Pons (tissue), 1 donor: ENCODE measurements at regions not wholly inside any gene's neighbourhood (a gene's known extent, or its start where the extent isn't known, plus 50 kb on each side); places are given as distances from the start of the nearest gene placed in this dataset.

Experiments
- DNase-seq: peaks from one replicate; pipeline ENCODE4 v3.0.0-alpha.2; 2016; ENCODE audit warnings: low spot score

DNA sequence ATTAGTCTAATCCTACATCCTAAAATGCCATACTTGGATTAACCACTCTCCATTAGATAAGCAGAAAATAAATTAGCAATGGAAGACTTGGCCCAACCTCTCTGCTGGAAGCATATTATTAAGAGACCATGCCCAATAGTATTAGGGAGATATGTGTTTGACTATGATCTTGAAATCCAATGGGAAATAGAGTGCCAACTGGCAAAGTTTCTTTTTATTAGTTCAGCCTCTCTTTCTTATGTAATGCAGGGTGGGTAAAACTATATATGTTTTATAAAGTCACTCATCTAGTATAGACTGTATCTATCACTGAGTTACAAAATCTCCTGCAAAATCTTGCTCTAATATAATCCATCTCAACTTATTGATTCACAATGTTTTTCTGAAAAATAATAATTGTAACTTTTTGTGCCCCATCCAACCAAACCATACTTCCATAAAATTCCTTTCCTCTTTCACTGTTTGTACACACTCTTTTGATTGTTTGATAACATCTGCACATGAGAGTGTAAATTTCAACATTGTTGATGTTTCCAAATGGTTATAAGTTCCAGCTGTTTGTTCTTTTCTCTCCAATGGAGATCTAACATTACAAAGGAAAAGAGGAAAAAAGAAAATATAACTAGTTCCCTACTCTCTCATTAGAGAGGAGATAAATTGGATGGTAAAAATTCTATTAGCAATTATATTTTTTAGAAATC lies 408.1 kb upstream of the ADGRL2 start:
- no peak for DNase-seq

DNA sequence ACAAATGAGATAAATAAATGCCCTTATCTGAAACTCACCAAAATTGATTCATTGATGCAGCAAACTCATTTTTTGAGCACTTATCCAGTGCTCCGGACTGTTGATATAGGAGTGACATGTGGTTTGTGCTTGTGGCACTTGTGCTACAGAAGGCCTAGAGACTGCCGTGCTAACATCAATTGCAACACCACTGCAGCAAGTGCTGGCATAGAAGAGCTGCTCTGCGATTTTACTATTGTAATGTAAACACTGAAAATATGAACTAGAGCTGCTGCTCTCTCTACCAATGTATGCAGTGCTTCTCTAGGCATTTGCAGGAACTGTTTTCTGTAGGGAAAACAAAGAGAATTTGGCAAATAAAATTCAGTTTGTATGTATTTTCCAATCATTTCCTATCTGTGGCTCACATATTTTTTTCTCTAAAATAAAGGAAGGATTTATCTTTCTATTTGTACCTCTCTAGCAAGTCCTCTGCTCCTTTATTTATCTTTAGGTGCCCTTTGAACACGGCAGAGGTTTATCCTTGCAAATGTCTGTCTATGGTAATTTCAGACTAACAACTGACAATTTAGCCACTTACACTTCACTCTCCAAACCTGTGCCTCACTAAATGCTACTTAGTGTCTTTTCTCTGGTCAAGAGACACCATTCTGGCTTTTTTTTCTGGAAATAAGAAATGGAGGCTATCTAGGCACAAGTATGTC lies 409.5 kb upstream of the ADGRL2 start:
- DNase-seq: no peak

- DNase-seq: no peak
Observed at GRCh38 chr1:81388435-81388834, 412.3 kb upstream of the ADGRL2 start.

DNA sequence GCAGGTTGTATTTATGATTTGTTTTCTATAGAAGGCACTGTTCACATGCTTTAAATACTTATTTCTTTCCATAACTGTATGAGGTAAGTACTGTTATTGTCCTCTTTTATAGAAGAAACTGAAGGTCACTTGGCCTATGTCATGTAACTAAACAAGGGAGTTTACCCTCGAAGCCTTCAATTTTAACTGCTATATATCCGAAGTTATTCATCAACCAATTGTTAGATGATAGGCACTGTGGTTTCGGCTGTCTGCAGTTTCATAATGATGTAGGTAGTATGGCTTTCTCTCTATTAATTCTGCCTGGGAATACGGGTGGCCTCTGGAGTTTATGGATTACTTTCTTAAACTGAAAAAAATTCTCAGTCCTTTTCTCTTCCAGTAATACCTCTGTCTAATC lies 413.3 kb upstream of the ADGRL2 start:
- DNase-seq: no peak

DNA sequence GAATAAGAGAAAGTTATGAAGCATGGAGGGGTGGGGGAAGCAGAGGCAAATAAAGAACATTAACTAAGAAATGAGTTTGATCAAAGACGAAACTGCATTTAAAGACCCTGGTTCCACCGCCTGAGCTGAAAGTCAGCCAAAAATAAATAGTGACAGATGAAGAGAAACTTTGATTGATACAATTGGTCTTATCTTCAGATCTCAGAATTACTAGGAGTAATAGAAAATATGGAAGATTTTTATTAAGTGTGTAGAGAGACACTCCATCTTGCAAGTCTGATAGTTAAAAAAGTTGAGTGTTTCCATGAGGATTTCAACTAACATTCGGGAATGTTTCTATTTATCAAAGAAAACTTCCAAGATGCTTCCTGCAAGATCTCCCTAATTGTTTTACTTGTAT lies 418.2 kb upstream of the ADGRL2 start:
- DNase-seq: no peak

- no peak for DNase-seq
Observed at GRCh38 chr1:81381881-81382280, 418.9 kb upstream of the ADGRL2 start.

- no peak for DNase-seq
Observed at GRCh38 chr1:81380436-81380835, 420.3 kb upstream of the ADGRL2 start.

GRCh38 chr1:81379430-81379829 lies 421.3 kb upstream of the ADGRL2 start:
- DNase-seq: no peak

DNA sequence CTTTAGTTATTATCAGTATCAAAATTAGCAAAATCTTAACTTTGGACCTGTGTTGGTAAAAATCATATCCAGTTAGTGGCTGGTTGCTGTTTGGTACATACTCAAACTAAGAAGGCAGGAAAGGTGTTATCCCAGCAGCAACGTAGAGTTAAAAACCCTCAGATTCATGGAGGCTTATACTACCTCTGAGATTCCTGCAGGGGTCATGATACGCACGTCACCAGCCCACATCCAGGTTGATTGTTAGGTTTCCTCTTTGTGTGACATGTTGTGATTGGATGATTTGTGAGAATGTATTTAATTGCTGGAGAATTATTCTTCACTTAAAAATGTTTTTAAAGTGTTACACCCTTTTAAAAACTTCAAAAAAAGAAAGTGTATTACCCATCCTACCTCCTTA lies 423.3 kb upstream of the ADGRL2 start:
- no peak for DNase-seq

GRCh38 chr1:81375884-81376548 lies 424.7 kb upstream of the ADGRL2 start:
- no peak for DNase-seq

DNA sequence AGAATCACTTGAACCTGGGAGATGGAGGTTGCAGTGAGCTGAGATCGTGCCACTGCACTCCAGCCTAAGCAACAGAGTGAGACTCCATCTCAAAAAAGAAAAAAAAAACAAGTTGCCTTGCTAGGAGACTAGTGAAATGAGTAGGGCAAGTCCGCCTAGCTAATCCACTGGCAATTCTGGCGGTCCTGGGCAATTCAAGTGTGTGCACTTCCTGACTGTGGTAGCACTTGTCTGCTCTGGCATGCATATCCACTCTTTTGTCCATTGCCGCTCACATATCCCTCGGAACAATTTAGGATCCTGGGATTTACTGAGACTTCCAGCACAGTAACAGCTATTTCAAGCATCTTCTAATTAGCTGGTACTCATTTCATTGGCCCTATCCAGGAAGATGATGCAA lies 426.3 kb upstream of the ADGRL2 start:
- no peak for DNase-seq

- DNase-seq: no peak
Observed at GRCh38 chr1:81371864-81372263, 428.9 kb upstream of the ADGRL2 start.

GRCh38 chr1:81369833-81370232 lies 430.9 kb upstream of the ADGRL2 start:
- DNase-seq: no peak

DNA sequence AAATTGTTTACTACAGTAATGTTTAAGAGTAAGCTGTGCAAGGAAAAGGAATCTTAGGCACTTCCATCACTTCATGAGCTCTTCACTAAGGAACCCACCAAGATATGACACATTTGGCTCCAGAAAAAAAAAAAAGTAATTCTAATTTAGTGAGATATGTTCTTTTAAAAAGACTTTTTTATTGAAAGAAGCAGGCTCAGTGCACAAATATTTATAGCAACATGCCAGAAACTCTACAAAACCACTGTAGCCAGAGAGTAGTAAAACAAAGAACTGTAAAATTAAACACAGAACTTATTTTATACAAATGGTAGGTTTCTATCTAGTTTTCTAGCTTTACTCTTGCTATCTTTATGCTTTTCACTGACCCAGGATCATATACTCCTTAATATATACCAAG lies 434.6 kb upstream of the ADGRL2 start:
- no peak for DNase-seq

GRCh38 chr1:81364088-81364487 lies 436.6 kb upstream of the ADGRL2 start:
- DNase-seq: no peak

- no peak for DNase-seq
Observed at GRCh38 chr1:81358151-81358550, 442.6 kb upstream of the ADGRL2 start.

- DNase-seq: no peak
Observed at GRCh38 chr1:81351864-81352263, 448.9 kb upstream of the ADGRL2 start.

DNA sequence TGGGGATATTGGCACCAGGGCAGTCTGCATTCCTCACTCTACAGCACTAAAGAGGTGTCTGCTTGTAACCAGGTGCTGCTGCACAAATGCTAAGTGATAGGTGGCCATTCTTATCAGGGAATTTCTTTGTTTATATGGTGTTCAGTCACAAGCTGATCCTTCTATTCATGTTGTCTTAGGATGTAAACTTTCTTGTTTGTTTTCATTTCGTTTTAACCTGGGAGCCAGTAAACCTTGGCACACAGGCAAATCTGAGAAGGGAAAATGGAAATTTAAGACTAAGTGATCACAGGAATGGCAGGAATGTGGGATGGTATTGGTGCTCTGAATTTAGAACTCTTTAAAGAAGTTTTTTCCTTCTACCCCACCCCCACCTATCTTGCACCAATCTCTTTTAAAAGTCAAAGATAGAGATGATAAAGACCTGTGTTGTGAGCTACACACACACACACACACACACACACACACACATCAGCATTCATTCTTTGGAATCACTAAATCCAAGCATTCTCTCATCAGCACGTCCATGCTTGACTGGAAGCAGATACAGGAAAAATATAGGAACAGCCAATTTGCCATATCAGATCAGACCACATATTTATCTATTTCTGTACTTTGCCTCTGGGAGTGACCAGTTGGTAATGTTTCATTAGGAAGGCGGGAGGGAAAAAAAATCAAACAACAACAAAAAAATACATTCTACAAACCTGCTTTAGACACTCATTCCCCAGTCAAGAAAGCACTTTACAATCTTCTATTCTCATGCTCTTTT lies 451.4 kb upstream of the ADGRL2 start:
- no peak for DNase-seq

DNA sequence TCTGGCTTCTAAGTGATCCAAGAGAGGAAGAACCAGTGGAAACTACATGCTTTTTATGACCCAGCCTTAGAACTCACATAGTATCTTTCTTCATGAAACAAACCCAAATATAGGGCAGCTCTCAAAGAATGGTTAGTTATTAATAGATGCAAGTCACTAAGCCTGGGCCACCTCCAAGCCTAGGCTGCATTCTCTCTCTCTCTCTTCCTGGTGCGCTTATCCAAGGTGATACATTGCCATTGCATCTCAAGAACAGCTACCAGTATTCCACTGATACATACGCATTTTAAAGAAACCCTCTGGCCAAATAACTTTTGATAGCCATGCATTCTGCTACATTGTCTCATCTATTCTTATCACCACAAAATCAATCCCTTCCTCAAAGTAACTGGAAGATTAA lies 455.6 kb upstream of the ADGRL2 start:
- no peak for DNase-seq

DNA sequence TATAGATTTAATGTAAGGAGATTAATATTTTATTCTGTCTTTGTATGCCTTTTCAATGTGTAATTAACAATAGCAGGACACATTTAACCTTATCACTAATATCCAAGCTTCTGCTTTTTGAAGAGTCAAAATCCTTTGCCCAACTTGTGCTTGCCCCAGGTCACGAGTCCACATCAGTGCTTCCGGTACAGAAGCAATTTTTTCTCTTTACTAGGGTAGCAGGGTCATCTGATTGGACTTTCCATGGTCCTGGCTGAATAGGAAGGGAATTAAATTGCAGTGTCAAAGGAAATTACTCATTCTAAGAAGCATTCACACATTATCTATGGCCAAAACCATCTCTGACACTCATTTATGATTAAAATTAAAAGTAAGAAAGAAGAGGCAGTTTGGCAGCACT lies 460.5 kb upstream of the ADGRL2 start:
- DNase-seq: no peak

- DNase-seq: no peak
Observed at GRCh38 chr1:81337226-81337625, 463.5 kb upstream of the ADGRL2 start.

GRCh38 chr1:81335876-81336275 lies 464.9 kb upstream of the ADGRL2 start:
- no peak for DNase-seq

- DNase-seq: no peak
Observed at GRCh38 chr1:81330521-81330920, 470.2 kb upstream of the ADGRL2 start.
